ENCODE measurements at regions not wholly inside any gene's neighbourhood (a gene's known extent, or its start where the extent isn't known, plus 50 kb on each side); places are given as distances from the start of the nearest gene placed in this dataset.

DNA sequence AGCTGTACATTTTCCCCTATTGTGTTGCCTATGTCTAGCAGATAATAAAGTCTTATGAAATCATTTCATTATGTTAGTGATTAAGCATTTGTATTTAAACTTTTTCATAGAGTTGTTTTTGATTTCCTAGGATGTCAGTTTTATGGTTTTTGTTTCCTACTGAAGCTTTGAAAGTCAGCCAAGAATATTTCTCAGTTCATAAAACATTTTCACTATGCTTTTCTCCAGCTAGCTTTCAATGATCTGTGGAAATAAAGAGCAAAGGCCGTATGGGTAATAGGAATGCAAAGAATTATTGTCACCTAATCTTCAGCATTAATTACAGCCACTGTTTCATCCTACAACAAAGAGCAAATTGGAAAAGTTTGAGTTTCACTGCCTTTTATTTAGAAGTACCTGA is 145.7 kb upstream of the NUDT6 start:
- Mint-ChIP-seq H3K36me3 (peaks cover 2% of the 10 kb centered on the region), H3K27ac (no peak overlapping the region), H3K9me3 (no peaks in the 10 kb centered on the region), H3K4me3 (no peak overlapping the region), H3K4me1 (no peaks in the 10 kb centered on the region), H3K27me3 (ENCODE audit: insufficient read depth, low read depth) (no peaks in the 10 kb centered on the region)
- H3K4me2 ChIP-seq: no peak overlapping the region
- no peak overlapping the region for H3K9ac ChIP-seq
- no peaks in the 10 kb centered on the region for H4K20me1 ChIP-seq (ENCODE audit: low read depth)
- H3K4me3 ChIP-seq: no peak overlapping the region
- H3F3A ChIP-seq (ENCODE audit: low read depth): no peaks in the 10 kb centered on the region
- H3K9me3 ChIP-seq (ENCODE audit: low read depth): no peaks in the 10 kb centered on the region
- H3K4me1 ChIP-seq: no peaks in the 10 kb centered on the region
- H3K27ac ChIP-seq: no peak overlapping the region
- TF ChIP-seq EZH2 (IDR thresholded peaks at IDR 0.05) (no peak), EZH2phosphoT487 (IDR thresholded peaks at IDR 0.05) (no peak)
- TF ChIP-seq, protein P1, sequence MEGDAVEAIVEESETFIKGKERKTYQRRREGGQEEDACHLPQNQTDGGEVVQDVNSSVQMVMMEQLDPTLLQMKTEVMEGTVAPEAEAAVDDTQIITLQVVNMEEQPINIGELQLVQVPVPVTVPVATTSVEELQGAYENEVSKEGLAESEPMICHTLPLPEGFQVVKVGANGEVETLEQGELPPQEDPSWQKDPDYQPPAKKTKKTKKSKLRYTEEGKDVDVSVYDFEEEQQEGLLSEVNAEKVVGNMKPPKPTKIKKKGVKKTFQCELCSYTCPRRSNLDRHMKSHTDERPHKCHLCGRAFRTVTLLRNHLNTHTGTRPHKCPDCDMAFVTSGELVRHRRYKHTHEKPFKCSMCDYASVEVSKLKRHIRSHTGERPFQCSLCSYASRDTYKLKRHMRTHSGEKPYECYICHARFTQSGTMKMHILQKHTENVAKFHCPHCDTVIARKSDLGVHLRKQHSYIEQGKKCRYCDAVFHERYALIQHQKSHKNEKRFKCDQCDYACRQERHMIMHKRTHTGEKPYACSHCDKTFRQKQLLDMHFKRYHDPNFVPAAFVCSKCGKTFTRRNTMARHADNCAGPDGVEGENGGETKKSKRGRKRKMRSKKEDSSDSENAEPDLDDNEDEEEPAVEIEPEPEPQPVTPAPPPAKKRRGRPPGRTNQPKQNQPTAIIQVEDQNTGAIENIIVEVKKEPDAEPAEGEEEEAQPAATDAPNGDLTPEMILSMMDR (IDR thresholded peaks at IDR 0.05): no peak
- no peaks in the 10 kb centered on the region for H3K27me3 ChIP-seq
- H2AFZ ChIP-seq (replicated peaks): no peak overlapping the region
- no peak for DNase-seq (ENCODE audit: low spot score)
- no peaks in the 10 kb centered on the region for H3K79me2 ChIP-seq (ENCODE audit: low read depth)
- no peaks in the 10 kb centered on the region for H3K36me3 ChIP-seq

DNA sequence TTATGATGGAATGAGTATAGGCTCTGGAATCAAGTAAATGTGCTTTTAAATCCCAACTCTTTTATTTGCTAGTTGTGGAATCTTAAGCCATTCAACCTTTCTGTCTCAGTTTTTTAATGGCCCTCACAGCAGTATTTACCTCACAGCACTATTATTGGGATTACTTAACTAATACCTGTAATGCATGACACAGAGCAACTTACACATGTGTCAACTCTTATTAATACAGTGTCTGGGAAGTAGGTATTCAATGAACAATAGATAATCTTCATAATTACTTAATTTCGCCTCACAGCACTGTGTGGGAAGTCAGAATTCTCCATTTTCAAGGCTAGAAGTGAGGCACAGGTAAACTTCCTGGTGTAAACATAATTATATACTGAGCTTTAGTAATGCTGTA is 149.7 kb upstream of the NUDT6 start:
- TF ChIP-seq EZH2phosphoT487 (IDR thresholded peaks at IDR 0.05) (no peak), EZH2 (IDR thresholded peaks at IDR 0.05) (no peak)
- TF ChIP-seq, protein P1 (IDR thresholded peaks at IDR 0.05): no peak
- no peaks in the 10 kb centered on the region for H3K9me3 ChIP-seq (ENCODE audit: low read depth)
- H3K9me3 Mint-ChIP-seq: no peaks in the 10 kb centered on the region
- no peak overlapping the region for H3K4me3 Mint-ChIP-seq
- no peaks in the 10 kb centered on the region for H3K4me1 ChIP-seq
- no peak overlapping the region for H3K27ac Mint-ChIP-seq
- no peaks in the 10 kb centered on the region for H3K36me3 Mint-ChIP-seq
- no peak overlapping the region for H3K9ac ChIP-seq
- H3K4me3 ChIP-seq: no peak overlapping the region
- H2AFZ ChIP-seq (replicated peaks): no peak overlapping the region
- H3K27me3 ChIP-seq: no peaks in the 10 kb centered on the region
- no peak overlapping the region for H3K27ac ChIP-seq
- no peaks in the 10 kb centered on the region for H3K4me1 Mint-ChIP-seq
- H3K4me2 ChIP-seq: no peak overlapping the region
- H3K79me2 ChIP-seq (ENCODE audit: low read depth): no peaks in the 10 kb centered on the region
- no peaks in the 10 kb centered on the region for H3K27me3 Mint-ChIP-seq (ENCODE audit: insufficient read depth, low read depth)
- no peak for DNase-seq (ENCODE audit: low spot score)
- no peaks in the 10 kb centered on the region for H4K20me1 ChIP-seq (ENCODE audit: low read depth)
- H3F3A ChIP-seq (ENCODE audit: low read depth): no peaks in the 10 kb centered on the region
- no peaks in the 10 kb centered on the region for H3K36me3 ChIP-seq

DNA sequence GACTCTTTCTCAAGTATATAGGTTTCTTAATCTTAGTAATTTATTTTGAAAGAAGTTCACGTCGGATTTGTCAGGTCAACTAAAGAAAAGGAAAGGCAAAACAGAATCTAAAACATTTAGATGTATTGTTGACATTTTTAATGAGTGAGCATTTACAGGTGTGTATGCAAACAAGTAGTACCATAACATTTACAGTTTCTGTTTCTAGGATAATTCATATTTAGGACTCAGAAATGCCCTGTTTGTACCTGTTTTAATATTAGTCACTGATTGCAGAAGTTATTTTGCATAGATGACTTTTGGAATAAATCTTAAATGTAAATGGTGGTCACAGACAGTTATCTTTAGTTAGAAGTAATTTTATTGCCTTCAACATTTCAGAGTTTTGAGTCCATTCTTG is 151.3 kb upstream of the NUDT6 start:
- no peak overlapping the region for H3K4me2 ChIP-seq
- H3K4me3 ChIP-seq: no peak overlapping the region
- no peaks in the 10 kb centered on the region for H3K79me2 ChIP-seq (ENCODE audit: low read depth)
- H3K9me3 ChIP-seq (ENCODE audit: low read depth): no peaks in the 10 kb centered on the region
- H3K9me3 Mint-ChIP-seq: no peaks in the 10 kb centered on the region
- no peaks in the 10 kb centered on the region for H3F3A ChIP-seq (ENCODE audit: low read depth)
- no peaks in the 10 kb centered on the region for H3K27me3 Mint-ChIP-seq (ENCODE audit: insufficient read depth, low read depth)
- no peaks in the 10 kb centered on the region for H3K36me3 ChIP-seq
- H3K27me3 ChIP-seq: no peaks in the 10 kb centered on the region
- no peak overlapping the region for H3K27ac Mint-ChIP-seq
- TF ChIP-seq, protein P1 (IDR thresholded peaks at IDR 0.05): no peak
- H3K36me3 Mint-ChIP-seq: peaks cover 8% of the 10 kb centered on the region
- no peak for DNase-seq (ENCODE audit: low spot score)
- no peak overlapping the region for H3K9ac ChIP-seq
- H3K27ac ChIP-seq: no peak overlapping the region
- no peaks in the 10 kb centered on the region for H3K4me1 ChIP-seq
- no peak overlapping the region for H2AFZ ChIP-seq (replicated peaks)
- H3K4me1 Mint-ChIP-seq: no peaks in the 10 kb centered on the region
- no peak overlapping the region for H3K4me3 Mint-ChIP-seq
- H4K20me1 ChIP-seq (ENCODE audit: low read depth): no peaks in the 10 kb centered on the region

DNA sequence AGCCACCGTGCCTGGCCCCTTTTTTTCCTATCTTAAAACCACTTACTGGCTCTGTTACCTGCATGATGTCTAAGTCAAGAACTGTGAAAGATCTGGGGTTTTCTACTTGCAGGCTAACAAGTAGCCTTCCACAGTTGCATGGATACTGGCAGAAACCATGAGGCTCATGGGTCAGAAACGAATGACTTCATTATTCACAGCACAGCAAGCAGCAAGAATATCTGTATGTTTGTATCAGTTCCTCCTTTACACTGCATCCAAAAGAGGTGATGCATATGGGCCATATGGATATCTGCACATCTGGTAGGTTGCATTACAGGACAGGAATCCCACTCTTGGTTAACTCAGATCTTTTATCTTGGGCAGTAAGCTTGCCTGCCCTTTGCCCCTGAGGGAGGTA is 154.9 kb upstream of the NUDT6 start:
- Mint-ChIP-seq H3K27ac (no peak overlapping the region), H3K9me3 (no peaks in the 10 kb centered on the region), H3K36me3 (peaks cover 15% of the 10 kb centered on the region), H3K4me3 (no peak overlapping the region), H3K4me1 (no peaks in the 10 kb centered on the region), H3K27me3 (ENCODE audit: insufficient read depth, low read depth) (no peaks in the 10 kb centered on the region)
- TF ChIP-seq EZH2phosphoT487 (IDR thresholded peaks at IDR 0.05) (no peak), EZH2 (IDR thresholded peaks at IDR 0.05) (no peak)
- TF ChIP-seq, protein P1 (IDR thresholded peaks at IDR 0.05): no peak
- H3K9ac ChIP-seq: no peak overlapping the region
- H2AFZ ChIP-seq (replicated peaks): no peak overlapping the region
- H3F3A ChIP-seq (ENCODE audit: low read depth): no peaks in the 10 kb centered on the region
- H3K4me1 ChIP-seq: no peaks in the 10 kb centered on the region
- no peak for DNase-seq (ENCODE audit: low spot score)
- H3K4me3 ChIP-seq: no peak overlapping the region
- H3K79me2 ChIP-seq (ENCODE audit: low read depth): no peaks in the 10 kb centered on the region
- no peaks in the 10 kb centered on the region for H3K27me3 ChIP-seq
- H4K20me1 ChIP-seq (ENCODE audit: low read depth): no peaks in the 10 kb centered on the region
- no peaks in the 10 kb centered on the region for H3K36me3 ChIP-seq
- no peaks in the 10 kb centered on the region for H3K9me3 ChIP-seq (ENCODE audit: low read depth)
- no peak overlapping the region for H3K4me2 ChIP-seq
- no peak overlapping the region for H3K27ac ChIP-seq

Measured in neural progenitor cell (in vitro differentiated cells).